Sigmoid colon (tissue), 4 donors: ENCODE measurements at regions not wholly inside any gene's neighbourhood (a gene's known extent, or its start where the extent isn't known, plus 50 kb on each side); places are given as distances from the start of the nearest gene placed in this dataset.

Source experiments
- CTCF ChIP-seq, 4 experiments: fragments of 450-650 bp in 3 of 4; fragments of 200-600 bp in 1 of 4; IDR thresholded peaks; one replicate each; pipeline ENCODE4 v1.5.1; 2016 to 2019; ENCODE audit warnings: antibody characterized with exemption in 4 of 4, mild to moderate bottlenecking in 3 of 4, moderate library complexity in 2 of 4
- EP300 ChIP-seq, 4 donors: sonication (generic); formaldehyde crosslinking; IDR thresholded peaks; one replicate each; pipeline ENCODE4 v1.6.1; 2017; ENCODE audit warnings: antibody characterized with exemption in 4 of 4
- POLR2A ChIP-seq, 2 donors: fragments of 450-650 bp; IDR thresholded peaks; one replicate each; pipeline ENCODE4 v1.6.1; 2016; ENCODE audit warnings: antibody characterized with exemption in 2 of 2, mild to moderate bottlenecking in 2 of 2, moderate library complexity in 2 of 2
- POLR2AphosphoS5 ChIP-seq, 4 donors: sonication (generic); formaldehyde crosslinking; IDR thresholded peaks; one replicate each; pipeline ENCODE4 v1.6.1; 2017; ENCODE audit warnings: antibody characterized with exemption in 4 of 4

DNA sequence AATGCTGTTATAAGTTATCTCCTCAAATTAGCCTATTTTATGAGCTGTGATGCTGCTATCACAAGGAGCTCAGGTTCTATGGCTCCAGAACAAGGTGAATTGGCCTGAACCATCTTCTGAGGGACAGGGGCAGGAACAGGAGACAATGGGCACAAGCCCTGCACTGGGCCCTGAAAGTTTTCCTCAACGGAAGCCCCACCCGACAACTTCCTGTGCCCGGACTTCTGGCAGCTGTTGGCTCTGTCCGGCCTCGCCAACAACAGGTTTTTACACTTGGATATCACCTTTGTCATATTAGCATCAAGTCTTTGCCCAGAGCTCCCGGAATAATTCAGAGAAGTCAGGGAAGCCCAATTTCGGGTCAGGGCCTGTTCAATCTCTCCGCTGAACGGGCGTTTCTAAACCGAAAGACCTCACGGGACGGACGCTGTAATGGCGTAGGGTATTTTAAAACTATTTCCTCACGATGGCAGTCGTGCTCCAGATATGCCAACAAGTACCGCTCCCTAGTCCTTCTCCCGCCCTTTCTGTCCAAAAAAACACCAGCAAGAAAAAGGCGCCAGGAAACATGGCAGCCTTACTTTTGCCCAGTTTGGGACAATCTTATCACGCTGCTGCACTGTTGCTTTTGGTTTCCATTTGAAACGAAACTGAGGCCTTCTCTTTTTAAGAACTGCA, 201.0 kb upstream of the STK26 start:
- TF ChIP-seq CTCF (IDR thresholded peaks at IDR 0.05), result peak in 1 of 4 experiments; percentile 35
- TF ChIP-seq POLR2A (IDR thresholded peaks at IDR 0.05), result no peak
- TF ChIP-seq EP300 (IDR thresholded peaks at IDR 0.05), result no peak
- peak in 2 of 4 donors; percentile 24 to 80 for TF ChIP-seq POLR2AphosphoS5 (IDR thresholded peaks at IDR 0.05)
